Mucosa of rectum (tissue), 2 donors: ENCODE measurements at regions not wholly inside any gene's neighbourhood (a gene's known extent, or its start where the extent isn't known, plus 50 kb on each side); places are given as distances from the start of the nearest gene placed in this dataset.

Experiments
- H3K27ac ChIP-seq, 2 donors: one replicate each; pipeline ENCODE4 v1.7.0; 2013; ENCODE audit warnings: inconsistent platforms in 2 of 2, low read depth in 2 of 2, low read length in 2 of 2
- H3K27me3 ChIP-seq, 2 donors: one replicate each; pipeline ENCODE4 v1.7.0; 2013; ENCODE audit warnings: low read length in 2 of 2; ENCODE audit not compliant: control insufficient read depth in 2 of 2, insufficient read depth in 2 of 2
- H3K36me3 ChIP-seq, 2 donors: one replicate each; pipeline ENCODE4 v1.7.0; 2013; ENCODE audit warnings: low read length in 2 of 2; ENCODE audit not compliant: control insufficient read depth in 2 of 2, insufficient read depth in 2 of 2
- H3K4me1 ChIP-seq, 2 donors: one replicate each; pipeline ENCODE4 v1.7.0; 2013; ENCODE audit warnings: low read length in 2 of 2, mild to moderate bottlenecking in 1 of 2; ENCODE audit not compliant: control insufficient read depth in 2 of 2, insufficient read depth in 2 of 2
- H3K4me3 ChIP-seq, 2 donors: one replicate each; pipeline ENCODE4 v1.7.0; 2013; ENCODE audit warnings: low read length in 2 of 2
- H3K9ac ChIP-seq, 2 donors: one replicate each; pipeline ENCODE4 v1.7.0; 2013; ENCODE audit warnings: low read length in 2 of 2, low read depth in 1 of 2, mild to moderate bottlenecking in 1 of 2
- H3K9me3 ChIP-seq, 2 donors: one replicate each; pipeline ENCODE4 v1.7.0; 2013; ENCODE audit warnings: low read length in 2 of 2; ENCODE audit not compliant: control insufficient read depth in 2 of 2
- donor health status: healthy.
- donor health status: Normal muscosa, but diverticular disease.

GRCh38 chr1:195141294-195141693 is 1466.9 kb downstream of the KCNT2 start:
- no peak overlapping the region for H3K4me3 ChIP-seq
- no peaks in the 10 kb centered on the region for H3K27me3 ChIP-seq
- no peak overlapping the region for H3K27ac ChIP-seq
- H3K9me3 ChIP-seq: no peaks in the 10 kb centered on the region
- no peaks in the 10 kb centered on the region for H3K36me3 ChIP-seq
- no peaks in the 10 kb centered on the region for H3K4me1 ChIP-seq
- no peak overlapping the region for H3K9ac ChIP-seq

DNA sequence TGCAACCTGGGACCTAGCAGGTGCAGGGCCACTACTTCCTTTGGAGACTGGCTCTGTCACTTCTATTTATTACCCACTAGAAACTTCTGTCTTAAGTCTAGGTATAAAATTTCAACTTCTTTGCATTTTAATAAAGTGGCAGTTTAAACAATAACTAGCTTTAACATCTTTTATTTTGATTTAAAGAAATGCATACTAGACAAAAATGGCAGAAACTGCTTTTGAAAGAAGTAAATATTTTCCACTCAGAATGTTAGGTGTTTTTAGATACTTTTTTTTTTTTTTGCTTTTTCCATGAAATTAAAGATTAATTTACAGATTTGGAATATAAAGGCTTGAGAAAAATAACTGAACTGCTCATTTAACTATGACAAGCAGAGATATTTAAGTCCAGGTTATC is 1477.6 kb downstream of the KCNT2 start:
- H3K9ac ChIP-seq: no peak overlapping the region
- no peak overlapping the region for H3K27ac ChIP-seq
- H3K4me3 ChIP-seq: no peak overlapping the region
- no peaks in the 10 kb centered on the region for H3K36me3 ChIP-seq
- no peaks in the 10 kb centered on the region for H3K4me1 ChIP-seq
- H3K27me3 ChIP-seq: no peaks in the 10 kb centered on the region
- no peaks in the 10 kb centered on the region for H3K9me3 ChIP-seq

GRCh38 chr1:195122497-195122896 is 1485.7 kb downstream of the KCNT2 start:
- H3K9ac ChIP-seq: no peak overlapping the region
- no peak overlapping the region for H3K27ac ChIP-seq
- H3K9me3 ChIP-seq: no peaks in the 10 kb centered on the region
- H3K27me3 ChIP-seq: no peaks in the 10 kb centered on the region
- H3K36me3 ChIP-seq: no peaks in the 10 kb centered on the region
- no peak overlapping the region for H3K4me3 ChIP-seq
- H3K4me1 ChIP-seq: no peaks in the 10 kb centered on the region

- Histone ChIP-seq H3K36me3 (no peaks in the 10 kb centered on the region), H3K4me3 (no peak overlapping the region), H3K27me3 (no peaks in the 10 kb centered on the region)
These were observed 1494.8 kb downstream of the KCNT2 start for GRCh38 chr1:195113471-195113870.

DNA sequence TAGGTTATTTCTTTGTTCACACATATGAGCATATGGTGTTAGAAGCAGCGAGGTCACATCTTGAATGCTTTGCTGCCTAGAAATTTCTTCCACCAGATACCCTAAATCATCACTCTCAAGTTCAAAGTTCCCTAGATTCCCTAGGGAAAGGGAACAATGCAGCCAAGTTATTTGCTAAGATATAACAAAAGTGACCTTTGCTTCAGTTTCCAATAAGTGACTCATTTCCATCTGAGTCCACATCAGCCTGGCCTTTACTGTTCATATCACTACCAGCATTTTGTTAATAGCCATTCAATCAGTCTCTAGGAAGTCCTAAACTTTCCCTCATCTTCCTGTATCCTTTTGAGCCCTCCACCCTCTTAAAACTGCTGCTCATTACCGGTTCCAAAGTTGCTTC is 1502.5 kb downstream of the KCNT2 start:
- no peaks in the 10 kb centered on the region for H3K9me3 ChIP-seq
- no peaks in the 10 kb centered on the region for H3K36me3 ChIP-seq
- no peak overlapping the region for H3K9ac ChIP-seq
- no peak overlapping the region for H3K27ac ChIP-seq
- no peaks in the 10 kb centered on the region for H3K4me1 ChIP-seq
- no peaks in the 10 kb centered on the region for H3K27me3 ChIP-seq
- no peak overlapping the region for H3K4me3 ChIP-seq

More at GRCh38 chr1:195113471-195113870, 1494.8 kb downstream of the KCNT2 start:
- Histone ChIP-seq H3K4me1 (no peaks in the 10 kb centered on the region), H3K27ac (no peak overlapping the region), H3K9me3 (no peaks in the 10 kb centered on the region), H3K9ac (no peak overlapping the region)

GRCh38 chr1:195105281-195105680 is 1503.0 kb downstream of the KCNT2 start:
- no peak overlapping the region for H3K9ac ChIP-seq
- no peaks in the 10 kb centered on the region for H3K9me3 ChIP-seq
- no peaks in the 10 kb centered on the region for H3K4me1 ChIP-seq
- no peak overlapping the region for H3K27ac ChIP-seq
- H3K36me3 ChIP-seq: no peaks in the 10 kb centered on the region
- no peaks in the 10 kb centered on the region for H3K27me3 ChIP-seq
- H3K4me3 ChIP-seq: no peak overlapping the region

- no peak overlapping the region for H3K27ac ChIP-seq
- no peaks in the 10 kb centered on the region for H3K9me3 ChIP-seq
- H3K27me3 ChIP-seq: no peaks in the 10 kb centered on the region
- H3K36me3 ChIP-seq: no peaks in the 10 kb centered on the region
- H3K9ac ChIP-seq: no peak overlapping the region
- no peak overlapping the region for H3K4me3 ChIP-seq
- no peaks in the 10 kb centered on the region for H3K4me1 ChIP-seq
These were observed 1510.9 kb downstream of the KCNT2 start for GRCh38 chr1:195097316-195097715.

DNA sequence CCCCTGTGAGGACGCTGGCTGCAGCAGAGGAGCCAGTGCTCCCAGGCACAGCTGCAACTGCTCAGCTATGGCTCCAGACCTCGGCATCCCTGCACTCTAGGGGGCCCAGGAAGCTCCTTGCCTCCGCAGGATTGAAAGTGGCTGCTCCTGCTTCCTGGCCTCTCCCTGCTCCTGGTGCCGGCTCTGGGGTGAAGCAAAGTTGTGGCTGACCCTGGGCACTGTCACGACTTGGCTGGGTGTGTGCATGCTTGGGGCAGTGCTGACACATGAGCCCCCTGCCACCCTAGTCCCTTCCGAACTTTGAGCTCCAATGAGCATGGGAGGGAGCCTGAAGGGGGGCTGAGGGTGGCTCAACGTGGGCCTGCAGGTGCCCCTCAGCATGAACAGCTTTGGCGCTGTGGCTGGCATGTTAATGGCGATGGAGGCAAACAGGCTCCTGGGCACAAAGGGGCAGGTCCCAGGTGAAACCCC is 1512.2 kb downstream of the KCNT2 start:
- no peak overlapping the region for H3K27ac ChIP-seq
- no peak overlapping the region for H3K4me3 ChIP-seq
- H3K4me1 ChIP-seq: no peaks in the 10 kb centered on the region
- no peak overlapping the region for H3K9ac ChIP-seq
- no peaks in the 10 kb centered on the region for H3K9me3 ChIP-seq
- no peaks in the 10 kb centered on the region for H3K36me3 ChIP-seq
- no peaks in the 10 kb centered on the region for H3K27me3 ChIP-seq

DNA sequence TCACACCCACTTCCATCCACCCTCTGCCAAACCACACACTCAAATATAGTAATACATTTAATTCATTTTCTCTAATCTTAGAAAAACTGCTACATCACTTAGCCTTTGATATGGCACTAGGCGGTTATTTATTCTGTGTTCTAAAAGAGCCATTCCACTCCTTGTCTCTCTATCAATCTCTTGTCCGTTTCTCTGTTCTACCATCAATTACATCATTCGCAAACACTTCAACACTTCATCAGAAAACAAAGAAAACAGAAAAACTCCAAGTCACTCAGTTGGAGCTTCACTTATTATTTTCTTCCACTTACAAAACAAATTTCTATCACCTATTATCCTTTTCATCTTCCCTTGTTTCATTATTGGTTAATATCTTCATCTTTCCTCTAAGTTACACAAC is 1523.0 kb downstream of the KCNT2 start:
- no peak overlapping the region for H3K9ac ChIP-seq
- no peak overlapping the region for H3K27ac ChIP-seq
- no peaks in the 10 kb centered on the region for H3K4me1 ChIP-seq
- H3K4me3 ChIP-seq: no peak overlapping the region
- H3K9me3 ChIP-seq: no peaks in the 10 kb centered on the region
- H3K36me3 ChIP-seq: no peaks in the 10 kb centered on the region
- no peaks in the 10 kb centered on the region for H3K27me3 ChIP-seq

GRCh38 chr1:195082183-195082582 is 1526.1 kb downstream of the KCNT2 start:
- Histone ChIP-seq H3K9me3 (no peaks in the 10 kb centered on the region), H3K36me3 (no peaks in the 10 kb centered on the region), H3K4me1 (no peaks in the 10 kb centered on the region), H3K27ac (no peak overlapping the region), H3K4me3 (no peak overlapping the region), H3K9ac (no peak overlapping the region), H3K27me3 (no peaks in the 10 kb centered on the region)

GRCh38 chr1:195076682-195077081 is 1531.6 kb downstream of the KCNT2 start:
- Histone ChIP-seq H3K36me3 (no peaks in the 10 kb centered on the region), H3K27ac (no peak overlapping the region), H3K9ac (no peak overlapping the region), H3K9me3 (no peaks in the 10 kb centered on the region), H3K27me3 (no peaks in the 10 kb centered on the region), H3K4me3 (no peak overlapping the region), H3K4me1 (no peaks in the 10 kb centered on the region)
